Erythroblast (primary cell): ENCODE measurements at regions not wholly inside any gene's neighbourhood (a gene's known extent, or its start where the extent isn't known, plus 50 kb on each side); places are given as distances from the start of the nearest gene placed in this dataset.

ENCODE experiments used
- DNase-seq, 2 experiments: peaks; one replicate each; lab custom pipeline; 2025; lab: John Stamatoyannopoulos, UW
- GATA1 ChIP-seq: IDR thresholded peaks from 2 replicates; pipeline ENCODE4 v1.6.1; 2011; ENCODE audit warnings: low read depth, mild to moderate bottlenecking, control low read depth, low read length, moderate library complexity
- POLR2A ChIP-seq: IDR thresholded peaks from 2 replicates; pipeline ENCODE4 v1.6.1; 2011; ENCODE audit warnings: mild to moderate bottlenecking, low read length

DNA sequence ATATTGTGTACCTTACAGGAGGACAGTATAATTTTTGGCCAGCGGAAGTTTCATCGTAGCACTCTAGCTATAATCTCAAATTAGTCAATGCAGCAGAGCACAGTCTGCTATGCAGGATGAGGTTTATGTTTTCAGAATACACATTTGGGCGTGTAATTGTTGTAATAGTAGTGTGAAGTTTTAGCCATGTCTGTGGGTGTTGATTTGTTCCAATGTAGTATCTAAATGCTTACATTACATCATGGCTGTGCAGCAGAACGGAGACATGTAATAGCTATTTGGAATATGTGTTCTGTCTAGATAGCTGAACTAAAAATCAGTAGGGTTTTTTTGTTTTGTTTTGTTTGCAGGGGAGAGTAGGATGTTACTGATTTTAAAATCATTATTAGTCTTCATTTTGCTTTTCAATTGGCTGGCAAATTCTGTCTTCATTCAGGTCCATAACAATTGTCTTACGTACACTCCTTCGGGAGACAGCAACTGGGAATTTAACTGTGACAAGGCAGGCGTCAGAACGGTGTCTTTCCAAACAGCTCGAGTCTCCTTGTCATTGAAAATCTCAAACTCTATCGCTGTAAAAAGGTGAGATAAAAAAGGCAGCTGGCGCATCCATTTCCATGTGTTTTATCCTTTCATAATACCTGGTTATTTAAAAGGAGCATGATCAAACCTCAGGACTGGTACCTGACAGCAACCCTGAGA is 65.1 kb upstream of the CDH4 start:
- no peak for TF ChIP-seq POLR2A
- TF ChIP-seq GATA1, result no peak
- no peak for DNase-seq

DNA sequence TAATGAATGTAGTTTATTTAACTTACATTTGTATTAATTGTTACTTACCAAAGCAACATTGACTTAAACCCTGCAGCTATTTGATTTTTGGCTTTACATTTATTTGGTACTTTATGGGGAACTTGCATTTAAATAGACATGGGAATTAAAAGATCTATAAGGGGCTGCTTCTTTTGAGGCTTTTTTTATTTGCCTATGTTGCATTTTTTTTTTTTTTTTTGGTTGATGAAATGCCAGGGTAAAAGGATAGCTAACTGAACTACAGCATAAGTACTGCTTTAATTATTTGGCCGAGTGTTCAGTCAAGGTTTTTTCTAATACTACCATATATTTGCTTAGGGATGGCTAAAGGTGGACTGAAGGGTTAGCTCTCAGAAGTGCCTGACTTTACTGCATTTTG is 62.5 kb upstream of the CDH4 start:
- DNase-seq, result no peak
- TF ChIP-seq GATA1 (no peak), POLR2A (no peak)

DNA sequence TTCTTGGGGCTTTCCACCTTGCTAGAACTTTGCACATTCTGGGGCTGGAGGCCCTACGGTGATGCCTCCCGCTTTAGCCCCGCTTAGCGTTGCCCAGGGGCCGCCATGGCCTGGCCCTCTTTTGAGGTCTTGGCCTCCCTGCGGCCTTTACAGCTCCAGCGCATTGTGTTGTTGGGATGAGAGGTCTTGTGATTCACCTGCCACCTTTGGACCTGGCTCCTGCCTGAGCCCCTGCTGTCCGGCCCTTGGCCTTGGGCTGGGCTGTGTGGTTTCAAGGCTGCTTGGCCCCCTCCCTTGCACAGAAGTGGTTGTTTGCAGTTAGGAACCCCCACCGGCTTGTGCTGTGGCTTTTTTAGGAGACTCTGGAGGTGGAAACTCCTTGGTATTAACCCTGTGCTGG is 61.0 kb upstream of the CDH4 start:
- TF ChIP-seq GATA1 (no peak), POLR2A (no peak)
- DNase-seq, result no peak

GRCh38 chr20:61192337-61192950 is 59.6 kb upstream of the CDH4 start:
- TF ChIP-seq GATA1, result no peak
- no peak for TF ChIP-seq POLR2A
- DNase-seq, result no peak

- DNase-seq, result no peak
- TF ChIP-seq POLR2A (no peak), GATA1 (no peak)
Observed at GRCh38 chr20:61193164-61193563, 58.9 kb upstream of the CDH4 start.
